ENCODE measurements at regions not wholly inside any gene's neighbourhood (a gene's known extent, or its start where the extent isn't known, plus 50 kb on each side); places are given as distances from the start of the nearest gene placed in this dataset.

GRCh38 chr11:81802591-81802990, 931.1 kb downstream of the FAM181B start:
- Mint-ChIP-seq H3K9me3 (peaks cover 0 to 4% of the 10 kb centered on the region in 2 experiments; a peak in 3 of 5 replicates), H3K27ac (peak overlapping the region in 1 of 3 experiments; percentile 7; a peak in 1 of 7 replicates), H3K4me3 (no peak overlapping the region), H3K36me3 (ENCODE audit: insufficient read depth in 1 of 3, low read depth in 3 of 3) (no peaks in the 10 kb centered on the region; a peak in 1 of 7 replicates), H3K4me1 (peaks cover 3 to 5% of the 10 kb centered on the region in 2 experiments; a peak in 2 of 4 replicates), H3K27me3 (ENCODE audit: low read depth) (no peaks in the 10 kb centered on the region)
- H2AFZ ChIP-seq (ENCODE audit: low read length), result no peak overlapping the region
- no peak overlapping the region for H3T11ph ChIP-seq (ENCODE audit: low read length)
- H3K9ac ChIP-seq (ENCODE audit: extremely low read depth, insufficient read length, low read length), result no peak overlapping the region
- H4K20me1 ChIP-seq (ENCODE audit: control insufficient read depth, insufficient read depth, insufficient read length), result no peaks in the 10 kb centered on the region
- no peak overlapping the region for H3K4ac ChIP-seq (ENCODE audit: low read depth, low read length)
- H3K9me3 ChIP-seq (ENCODE audit: control insufficient read depth, low read depth, low read length), result no peaks in the 10 kb centered on the region
- no peak overlapping the region for H3K23ac ChIP-seq (ENCODE audit: insufficient read length, low read depth, low read length)
- no peaks in the 10 kb centered on the region for H3K23me2 ChIP-seq (ENCODE audit: insufficient read length, low read depth, low read length, poor library complexity, severe bottlenecking)
- H2BK5ac ChIP-seq (ENCODE audit: insufficient read length, low read length), result no peak overlapping the region
- no peak overlapping the region for H4K8ac ChIP-seq (replicated peaks; ENCODE audit: insufficient read length, low read depth, low read length)
- H4K5ac ChIP-seq (ENCODE audit: insufficient read length, low read depth, low read length), result no peak overlapping the region
- H3K27me3 ChIP-seq (ENCODE audit: insufficient read depth, low read length), result no peaks in the 10 kb centered on the region
- H2BK12ac ChIP-seq (ENCODE audit: insufficient read length, low read depth, low read length), result no peak overlapping the region
- no peaks in the 10 kb centered on the region for H3K4me1 ChIP-seq (ENCODE audit: insufficient read depth, low read length)
- no peak overlapping the region for H4K91ac ChIP-seq (ENCODE audit: insufficient read length, low read depth, low read length)
- no peak overlapping the region for H3K56ac ChIP-seq (ENCODE audit: insufficient read length, low read depth, low read length)
- H2BK15ac ChIP-seq (ENCODE audit: low read depth, low read length), result no peak overlapping the region
- TF ChIP-seq CTCF (conservative IDR thresholded peaks at IDR 0.05), result no peak
- H3K79me2 ChIP-seq (ENCODE audit: insufficient read depth, low read length), result no peaks in the 10 kb centered on the region
- no peak overlapping the region for H3K18ac ChIP-seq (ENCODE audit: insufficient read length, low read depth, low read length)
- H3K27ac ChIP-seq (ENCODE audit: insufficient read length, low read depth, low read length), result no peak overlapping the region
- H2AK5ac ChIP-seq (ENCODE audit: insufficient read length, low read length), result no peak overlapping the region
- H2BK120ac ChIP-seq (ENCODE audit: low read depth, low read length, poor library complexity, severe bottlenecking), result no peak overlapping the region
- WGBS (ENCODE audit: extremely low coverage, insufficient read length, low lambda C conversion rate), result no CpG with 5 or more reads among the region's 3 CpGs
- no peak overlapping the region for H3K14ac ChIP-seq (ENCODE audit: insufficient read depth, low read length)
- H2BK20ac ChIP-seq (ENCODE audit: low read depth, low read length, poor library complexity, severe bottlenecking), result no peak overlapping the region
- DNase-seq, result no peak
- no peaks in the 10 kb centered on the region for H3K79me1 ChIP-seq (ENCODE audit: insufficient read depth, low read depth, low read length, poor library complexity, severe bottlenecking)
- no peak overlapping the region for H3K4me2 ChIP-seq (ENCODE audit: insufficient read depth, insufficient read length, low read length)

All from H9 (cell line).